Colonic mucosa (tissue), 4 donors: ENCODE measurements at regions not wholly inside any gene's neighbourhood (a gene's known extent, or its start where the extent isn't known, plus 50 kb on each side); places are given as distances from the start of the nearest gene placed in this dataset.

Experiments used
- DNase-seq: peaks from one replicate; pipeline ENCODE4 v3.0.0-alpha.2; 2020
- H3K27ac ChIP-seq: fragments of 200-600 bp; one replicate; pipeline ENCODE4 v1.8.0; 2021
- H3K27me3 ChIP-seq: fragments of 200-600 bp; one replicate; pipeline ENCODE4 v1.8.0; 2021
- H3K36me3 ChIP-seq: fragments of 200-600 bp; one replicate; pipeline ENCODE4 v1.8.0; 2021
- H3K4me1 ChIP-seq: fragments of 200-600 bp; one replicate; pipeline ENCODE4 v1.8.0; 2021; ENCODE audit warnings: mild to moderate bottlenecking
- H3K4me3 ChIP-seq: fragments of 200-600 bp; one replicate; pipeline ENCODE4 v1.8.0; 2021
- H3K9ac ChIP-seq, 2 donors: one replicate each; pipeline ENCODE4 v1.7.0; 2013; ENCODE audit warnings: control low read depth in 2 of 2, low read depth in 2 of 2, low read length in 2 of 2
- H3K9me3 ChIP-seq: fragments of 200-600 bp; one replicate; pipeline ENCODE4 v1.8.0; 2021
- intact Hi-C: fragments of 100-400 bp; cut with DNase I; formaldehyde crosslinking; loops from one replicate; pipeline ENCODE4 v1.14.1; 2022
- TF ChIP-seq, protein P1 (sequence below): fragments of 200-600 bp; IDR thresholded peaks from one replicate; pipeline ENCODE4 v1.8.0; 2022; ENCODE audit warnings: antibody characterized with exemption, mild to moderate bottlenecking
- donor health status: healthy.
- donor health status: DM: no; HTN: no; CAD: no.
- donor health status: DM: no; HTN: no; CAD: no.

GRCh38 chr1:234897754-234898454 is 230.7 kb downstream of the TOMM20 start:
- intact Hi-C loops = no loop called here
- DNase-seq = no peak
- H3K9ac ChIP-seq = no peak overlapping the region
- TF ChIP-seq, protein P1, sequence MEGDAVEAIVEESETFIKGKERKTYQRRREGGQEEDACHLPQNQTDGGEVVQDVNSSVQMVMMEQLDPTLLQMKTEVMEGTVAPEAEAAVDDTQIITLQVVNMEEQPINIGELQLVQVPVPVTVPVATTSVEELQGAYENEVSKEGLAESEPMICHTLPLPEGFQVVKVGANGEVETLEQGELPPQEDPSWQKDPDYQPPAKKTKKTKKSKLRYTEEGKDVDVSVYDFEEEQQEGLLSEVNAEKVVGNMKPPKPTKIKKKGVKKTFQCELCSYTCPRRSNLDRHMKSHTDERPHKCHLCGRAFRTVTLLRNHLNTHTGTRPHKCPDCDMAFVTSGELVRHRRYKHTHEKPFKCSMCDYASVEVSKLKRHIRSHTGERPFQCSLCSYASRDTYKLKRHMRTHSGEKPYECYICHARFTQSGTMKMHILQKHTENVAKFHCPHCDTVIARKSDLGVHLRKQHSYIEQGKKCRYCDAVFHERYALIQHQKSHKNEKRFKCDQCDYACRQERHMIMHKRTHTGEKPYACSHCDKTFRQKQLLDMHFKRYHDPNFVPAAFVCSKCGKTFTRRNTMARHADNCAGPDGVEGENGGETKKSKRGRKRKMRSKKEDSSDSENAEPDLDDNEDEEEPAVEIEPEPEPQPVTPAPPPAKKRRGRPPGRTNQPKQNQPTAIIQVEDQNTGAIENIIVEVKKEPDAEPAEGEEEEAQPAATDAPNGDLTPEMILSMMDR = no peak
- H3K9me3 ChIP-seq = no peaks in the 10 kb centered on the region
- no peak overlapping the region for H3K4me3 ChIP-seq
- H3K4me1 ChIP-seq = peaks cover 8% of the 10 kb centered on the region
- H3K27me3 ChIP-seq = no peaks in the 10 kb centered on the region
- H3K27ac ChIP-seq = no peak overlapping the region
- H3K36me3 ChIP-seq = no peaks in the 10 kb centered on the region

DNA sequence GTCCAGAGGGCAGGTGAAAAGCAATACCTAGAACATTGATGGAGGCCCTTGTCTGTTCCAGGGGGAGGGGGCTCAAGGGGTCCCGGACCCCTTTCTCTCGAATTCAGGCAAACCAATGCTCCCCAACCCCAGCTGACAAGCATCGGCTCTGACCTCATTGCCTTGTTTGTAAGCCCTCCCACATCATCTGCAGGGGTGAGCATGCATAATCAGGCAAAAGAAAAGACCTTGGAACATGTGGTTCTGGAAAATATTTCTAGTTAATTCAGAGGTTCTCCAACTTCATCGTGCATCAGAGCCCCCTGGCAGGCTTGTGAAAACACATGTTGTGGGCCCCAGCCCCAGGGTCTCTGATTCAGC is 231.3 kb downstream of the TOMM20 start:
- Histone ChIP-seq H3K9me3 (no peaks in the 10 kb centered on the region), H3K4me1 (peaks cover 8% of the 10 kb centered on the region), H3K27me3 (no peaks in the 10 kb centered on the region), H3K27ac (no peak overlapping the region), H3K9ac (no peak overlapping the region), H3K36me3 (no peaks in the 10 kb centered on the region), H3K4me3 (no peak overlapping the region)
- intact Hi-C loops = no loop called here
- TF ChIP-seq, protein P1 = no peak
- DNase-seq = no peak

- intact Hi-C loops = no loop called here
- no peaks in the 10 kb centered on the region for H3K9me3 ChIP-seq
- H3K27ac ChIP-seq = no peak overlapping the region
- no peaks in the 10 kb centered on the region for H3K36me3 ChIP-seq
- H3K27me3 ChIP-seq = no peaks in the 10 kb centered on the region
- no peak overlapping the region for H3K4me3 ChIP-seq
- TF ChIP-seq, protein P1 = no peak
- DNase-seq = no peak
- peaks cover 8% of the 10 kb centered on the region for H3K4me1 ChIP-seq
- no peak overlapping the region for H3K9ac ChIP-seq
Observed at GRCh38 chr1:234896477-234897389, 231.9 kb downstream of the TOMM20 start.

- peak overlapping the region; percentile 20 for H3K27ac ChIP-seq
- TF ChIP-seq, protein P1 = no peak
- DNase-seq = no peak
- no peaks in the 10 kb centered on the region for H3K9me3 ChIP-seq
- H3K4me3 ChIP-seq = no peak overlapping the region
- no peak overlapping the region for H3K9ac ChIP-seq
- peaks cover 4% of the 10 kb centered on the region for H3K4me1 ChIP-seq
- intact Hi-C loops = no loop called here
- H3K36me3 ChIP-seq = no peaks in the 10 kb centered on the region
- H3K27me3 ChIP-seq = no peaks in the 10 kb centered on the region
Observed at GRCh38 chr1:234893725-234894630, 234.7 kb downstream of the TOMM20 start.

DNA sequence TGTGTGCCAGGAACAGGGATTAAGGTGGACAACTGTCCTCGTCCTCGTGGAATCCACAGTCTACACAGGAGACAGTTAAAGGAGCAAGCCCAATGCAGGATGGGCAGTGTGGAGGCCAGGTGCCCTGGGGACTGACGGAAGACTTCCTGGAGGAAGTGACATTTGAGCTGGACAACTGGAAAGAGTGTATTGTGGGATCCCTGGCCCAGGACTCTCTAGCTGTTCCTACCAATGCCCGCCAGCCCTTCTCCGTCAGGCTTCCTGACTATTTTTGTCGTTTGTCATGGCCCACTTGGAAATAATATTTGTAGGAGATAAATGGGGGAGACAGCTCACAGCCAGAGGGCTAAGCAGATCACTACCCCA is 235.3 kb downstream of the TOMM20 start:
- Histone ChIP-seq H3K27ac (no peak overlapping the region), H3K27me3 (no peaks in the 10 kb centered on the region), H3K9ac (no peak overlapping the region), H3K4me1 (no peaks in the 10 kb centered on the region), H3K36me3 (no peaks in the 10 kb centered on the region), H3K9me3 (no peaks in the 10 kb centered on the region), H3K4me3 (no peak overlapping the region)
- DNase-seq = no peak
- intact Hi-C loops = no loop called here
- TF ChIP-seq, protein P1 = no peak
